GM18867 (cell line): ENCODE measurements at regions not wholly inside any gene's neighbourhood (a gene's known extent, or its start where the extent isn't known, plus 50 kb on each side); places are given as distances from the start of the nearest gene placed in this dataset.

ENCODE experiments used
- ATAC-seq: cut with Tn5 transposase; IDR thresholded peaks from one replicate; pipeline ENCODE4 v1.9.1; 2021; ENCODE audit warnings: mild to moderate bottlenecking, moderate library complexity; ENCODE audit not compliant: unreplicated experiment

DNA sequence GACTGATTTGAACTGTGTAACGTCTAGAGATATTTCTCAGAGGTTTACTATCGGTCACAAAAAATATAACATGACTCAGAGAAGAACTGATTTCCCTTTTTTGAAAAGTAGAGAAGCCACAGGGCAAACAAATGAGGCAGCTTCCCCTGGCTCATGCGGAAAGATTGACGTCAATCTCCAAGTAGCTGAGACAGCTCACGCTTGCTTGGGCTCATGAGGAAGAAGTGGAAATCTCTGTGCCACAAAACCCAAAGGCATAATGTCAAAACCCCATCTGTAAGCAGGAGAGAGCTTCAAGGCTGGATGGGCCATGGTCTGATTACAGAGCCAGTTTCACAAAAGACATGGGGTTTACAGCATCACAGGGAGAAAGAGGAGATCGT lies 188.1 kb downstream of the ARL4C start:
- peak; percentile 87 for ATAC-seq

- ATAC-seq = no peak
Observed at GRCh38 chr2:234308073-234308812, 188.6 kb downstream of the ARL4C start.

DNA sequence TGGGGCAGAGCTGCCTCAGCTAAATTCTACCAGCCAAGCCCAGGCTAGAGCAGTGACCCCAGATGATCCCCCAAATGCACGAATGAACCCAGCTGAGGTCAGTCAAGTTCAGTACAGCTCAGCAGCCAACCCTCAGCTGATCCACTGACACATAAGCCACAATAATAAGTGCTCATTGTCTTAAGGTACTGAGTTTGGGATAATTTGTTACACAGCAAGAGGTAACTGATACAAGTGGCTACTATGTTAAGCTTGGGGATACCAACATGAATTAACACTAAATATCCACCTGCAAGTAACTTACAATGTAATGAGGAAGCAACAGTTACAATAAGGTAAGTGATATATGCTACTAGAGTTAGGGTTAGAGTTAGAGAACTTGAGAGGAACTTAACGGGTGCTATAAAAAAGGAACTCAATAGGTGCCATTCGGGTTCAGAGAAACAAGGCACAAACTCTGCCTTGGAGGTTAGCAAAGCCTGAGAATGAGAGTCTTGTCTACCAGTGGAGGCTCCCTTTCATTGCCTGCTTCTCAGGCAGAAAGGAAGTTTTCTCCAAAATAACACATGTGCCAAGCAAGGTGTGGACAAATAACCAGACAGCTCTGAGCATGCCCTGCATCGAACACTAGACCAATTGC lies 189.4 kb downstream of the ARL4C start:
- ATAC-seq = no peak

GRCh38 chr2:234306426-234307173 lies 190.3 kb downstream of the ARL4C start:
- ATAC-seq = no peak

DNA sequence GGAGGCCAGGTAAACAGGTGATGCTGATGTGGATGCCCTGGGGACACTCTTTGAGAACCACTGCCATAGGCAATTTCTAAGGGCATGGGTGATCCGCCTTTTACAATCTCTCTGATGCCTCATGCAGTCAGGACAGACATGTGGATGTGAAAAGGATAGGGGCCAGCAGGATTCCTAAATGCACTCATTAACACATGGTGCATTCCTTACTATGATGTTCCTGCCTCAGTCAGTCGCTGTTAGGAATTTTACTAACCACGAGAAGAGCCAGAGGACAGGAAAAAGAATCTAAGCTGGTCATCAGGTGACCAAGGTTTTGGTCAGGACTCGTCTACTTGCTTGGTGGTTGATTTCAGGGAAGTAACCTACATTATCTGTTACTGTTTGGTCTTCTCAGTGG lies 191.0 kb downstream of the ARL4C start:
- no peak for ATAC-seq

GRCh38 chr2:234304950-234305349 lies 191.9 kb downstream of the ARL4C start:
- ATAC-seq = no peak

GRCh38 chr2:234302664-234302991 lies 194.3 kb downstream of the ARL4C start:
- no peak for ATAC-seq

DNA sequence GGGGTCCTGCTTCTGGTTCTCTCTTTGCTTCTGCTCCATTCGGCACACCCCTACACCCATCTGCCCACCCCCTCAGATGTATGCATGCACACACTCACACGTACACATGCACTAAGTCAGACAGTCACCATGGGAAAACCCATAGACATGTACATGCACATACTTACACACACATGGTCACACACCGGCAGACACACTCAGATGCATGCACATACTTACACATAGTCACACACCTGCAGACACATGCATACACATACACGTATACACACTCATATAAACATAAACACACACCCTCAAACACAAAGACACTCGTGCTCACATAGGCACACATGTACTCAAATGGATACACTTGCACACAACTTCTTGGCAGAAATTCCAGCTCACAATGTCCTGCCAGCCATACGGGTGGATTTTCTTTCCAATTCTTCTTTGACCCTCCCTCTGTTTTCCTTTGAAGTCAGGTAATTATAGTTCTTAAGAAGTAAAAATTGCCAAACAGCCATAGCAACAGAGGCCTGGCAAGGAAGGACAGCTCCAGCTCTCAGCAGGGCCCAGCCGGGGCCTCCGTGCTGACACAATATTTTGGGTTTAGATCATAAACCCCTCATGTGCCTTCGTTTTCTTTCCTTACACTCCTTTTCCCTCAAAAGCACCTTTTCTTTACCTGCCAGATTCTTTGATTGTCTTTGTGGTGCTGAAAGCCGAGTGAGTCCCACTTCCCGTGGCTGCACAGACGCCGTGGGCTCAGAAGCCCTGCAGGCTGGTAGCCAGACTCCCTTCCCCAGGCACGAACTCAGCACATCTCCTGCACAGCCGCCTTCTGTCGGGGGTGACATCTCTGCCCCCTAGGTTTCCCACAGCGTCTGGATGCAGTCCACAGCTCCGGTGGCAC lies 195.7 kb downstream of the ARL4C start:
- no peak for ATAC-seq

GRCh38 chr2:234300391-234300925 lies 196.4 kb downstream of the ARL4C start:
- ATAC-seq = no peak

DNA sequence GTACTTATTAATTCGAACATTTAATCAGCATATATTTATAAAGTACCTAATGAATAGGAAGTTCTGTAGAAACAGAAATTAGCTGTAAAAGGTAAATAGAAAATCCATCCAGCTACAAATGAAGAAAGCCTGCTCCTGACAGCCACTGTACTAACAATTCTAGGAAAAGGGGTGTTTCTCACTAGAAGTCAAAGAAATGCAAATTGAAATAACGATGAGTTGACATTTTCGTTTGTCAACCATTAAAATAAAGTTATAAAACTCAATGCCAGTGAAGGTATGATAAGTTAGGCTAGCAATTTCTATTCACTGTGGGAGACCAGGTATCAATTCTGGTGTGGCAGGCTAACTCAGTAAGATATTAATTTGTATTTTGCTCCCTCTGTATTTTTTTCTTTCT lies 198.0 kb downstream of the ARL4C start:
- ATAC-seq = no peak

DNA sequence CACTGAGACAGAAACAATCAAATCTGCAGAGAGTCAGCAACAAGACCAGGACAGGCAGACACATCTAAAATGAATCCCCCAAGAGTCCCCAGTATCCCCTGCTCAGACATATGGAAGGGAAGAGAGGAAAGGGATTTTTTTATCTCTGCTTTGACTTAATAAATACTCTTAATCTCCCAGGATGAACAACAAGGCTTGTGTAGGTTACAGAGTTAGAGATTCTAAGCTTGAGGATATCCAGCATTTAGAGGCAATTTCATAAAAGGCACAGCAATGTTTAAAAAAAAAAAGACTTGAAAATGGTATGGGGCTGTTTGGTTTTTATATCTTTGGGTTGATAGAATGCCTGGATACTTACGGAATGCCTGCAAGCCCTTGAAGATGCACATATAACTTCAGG lies 199.9 kb downstream of the ARL4C start:
- ATAC-seq = no peak

GRCh38 chr2:234293973-234294372 lies 202.9 kb downstream of the ARL4C start:
- ATAC-seq = no peak

DNA sequence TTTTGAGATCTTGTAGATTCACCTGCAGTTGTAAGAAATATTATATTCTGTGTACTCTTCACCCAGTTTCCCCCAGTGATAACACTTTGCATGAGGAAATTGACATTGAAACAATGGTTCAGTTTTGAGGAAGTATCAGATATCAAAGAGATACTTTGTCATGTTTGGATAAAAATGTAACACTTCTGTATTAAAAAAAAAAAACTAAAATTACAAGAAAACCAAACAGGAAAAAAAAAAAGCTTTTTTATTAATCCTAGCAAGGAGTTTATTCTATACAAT lies 204.0 kb downstream of the ARL4C start:
- ATAC-seq = peak; percentile 21

DNA sequence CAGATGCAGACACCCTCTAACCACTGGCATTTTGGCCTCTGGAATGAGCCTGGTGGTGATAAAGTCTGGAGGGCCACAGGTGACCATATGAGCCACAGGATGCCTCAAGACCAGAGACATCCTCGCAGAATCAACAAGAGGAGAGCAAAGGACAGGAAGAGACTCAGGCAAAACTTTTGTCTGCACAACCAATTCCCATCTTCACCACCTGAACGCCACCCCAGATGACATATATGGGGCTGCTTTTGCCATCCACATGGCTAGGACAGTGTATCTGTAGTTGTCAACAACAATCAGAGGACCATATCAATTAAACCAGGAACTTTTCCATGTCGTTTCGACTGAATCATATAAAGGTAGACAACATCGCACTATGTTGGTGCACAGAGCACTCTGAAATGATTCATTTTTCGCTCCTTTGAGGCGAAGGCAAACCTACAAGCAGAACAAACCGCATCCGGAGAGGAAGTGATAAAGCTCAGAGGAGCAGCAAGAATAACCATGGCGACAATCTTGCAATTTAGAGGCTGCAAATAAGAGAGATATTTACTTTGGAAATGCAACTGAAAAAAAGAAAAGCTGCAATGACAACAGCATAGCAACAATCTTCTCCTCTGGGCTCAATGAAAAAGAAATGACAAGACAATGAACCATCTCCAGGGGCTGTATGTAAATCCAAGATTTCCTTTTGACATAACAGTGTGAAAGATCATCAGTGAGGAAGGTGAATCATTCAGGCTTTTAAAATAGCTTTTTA lies 204.5 kb downstream of the ARL4C start:
- ATAC-seq = peak; percentile 68

GRCh38 chr2:234291765-234292204 lies 205.1 kb downstream of the ARL4C start:
- ATAC-seq = peak; percentile 22

- ATAC-seq = peak; percentile 59
Observed at GRCh38 chr2:234290671-234291070, 206.2 kb downstream of the ARL4C start.

- no peak for ATAC-seq
Observed at GRCh38 chr2:234289834-234290590, 206.9 kb downstream of the ARL4C start.

GRCh38 chr2:234288974-234289455 lies 207.9 kb downstream of the ARL4C start:
- no peak for ATAC-seq

DNA sequence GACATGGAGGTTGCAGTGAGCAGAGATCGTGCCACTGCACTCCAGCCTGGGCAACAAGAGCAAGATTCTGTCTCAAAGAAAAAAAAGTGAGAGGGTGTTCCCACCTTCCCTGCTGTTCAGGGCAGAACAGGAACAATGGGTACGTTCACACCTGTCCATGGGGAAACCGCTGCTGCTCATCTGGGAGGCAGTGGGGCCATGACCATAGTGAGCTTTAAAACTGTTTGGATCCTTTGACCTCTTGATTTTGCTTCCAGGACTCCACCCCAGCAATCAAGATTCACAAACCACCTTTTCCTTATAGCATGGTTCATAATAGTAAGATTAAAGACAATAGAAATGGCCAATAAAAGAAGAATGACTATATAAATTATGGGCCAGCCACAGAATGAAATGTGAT lies 209.2 kb downstream of the ARL4C start:
- ATAC-seq = no peak
